ENCODE measurements at regions not wholly inside any gene's neighbourhood (a gene's known extent, or its start where the extent isn't known, plus 50 kb on each side); places are given as distances from the start of the nearest gene placed in this dataset.

DNA sequence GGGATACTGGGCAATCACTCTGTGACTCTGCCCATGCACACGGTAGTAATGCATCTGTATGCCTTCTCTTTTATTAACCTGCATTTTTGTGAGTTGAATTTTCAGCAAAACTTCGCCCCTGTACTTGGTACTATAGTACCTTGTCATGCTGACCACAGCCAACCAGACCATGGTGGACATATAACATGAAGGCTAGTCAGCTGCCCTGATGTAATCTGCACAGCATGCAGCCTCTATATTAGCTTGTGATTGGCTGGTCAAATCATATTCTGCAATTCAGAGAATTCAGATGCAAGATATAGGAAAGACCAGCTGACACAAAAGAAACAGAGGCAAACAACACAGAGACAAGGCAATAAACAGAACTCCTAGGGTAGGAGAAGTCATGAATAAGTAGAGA, 200.9 kb upstream of the JARID2 start:
- TF ChIP-seq POLR2AphosphoS5 (IDR thresholded peaks at IDR 0.05; ENCODE audit: low read depth, low read length) (no peak), ZFP36 (IDR thresholded peaks at IDR 0.05; ENCODE audit: borderline replicate concordance, low read depth, low read length, partially characterized antibody) (no peak), EP300 (IDR thresholded peaks at IDR 0.05; ENCODE audit: low read depth in 2 of 2, low read length in 2 of 2) (no peak), EP300 (CRISPR knock-in tag; IDR thresholded peaks at IDR 0.05; ENCODE audit: borderline replicate concordance) (no peak), JUN (CRISPR knock-in tag; IDR thresholded peaks at IDR 0.05) (no peak), RBFOX2 (IDR thresholded peaks at IDR 0.05; ENCODE audit: low read depth, low read length) (no peak), ZBTB20 (CRISPR knock-in tag; IDR thresholded peaks at IDR 0.05; ENCODE audit: borderline replicate concordance, low read depth) (no peak), ZNF563 (CRISPR knock-in tag; IDR thresholded peaks at IDR 0.05) (no peak), FOSL1 (CRISPR knock-in tag; IDR thresholded peaks at IDR 0.05; ENCODE audit: borderline replicate concordance) (no peak), ZSCAN29 (CRISPR knock-in tag; conservative IDR thresholded peaks at IDR 0.05) (no peak), CENPT (CRISPR knock-in tag; IDR thresholded peaks at IDR 0.05; ENCODE audit: low read depth) (no peak)
- TF ChIP-seq, protein P1, sequence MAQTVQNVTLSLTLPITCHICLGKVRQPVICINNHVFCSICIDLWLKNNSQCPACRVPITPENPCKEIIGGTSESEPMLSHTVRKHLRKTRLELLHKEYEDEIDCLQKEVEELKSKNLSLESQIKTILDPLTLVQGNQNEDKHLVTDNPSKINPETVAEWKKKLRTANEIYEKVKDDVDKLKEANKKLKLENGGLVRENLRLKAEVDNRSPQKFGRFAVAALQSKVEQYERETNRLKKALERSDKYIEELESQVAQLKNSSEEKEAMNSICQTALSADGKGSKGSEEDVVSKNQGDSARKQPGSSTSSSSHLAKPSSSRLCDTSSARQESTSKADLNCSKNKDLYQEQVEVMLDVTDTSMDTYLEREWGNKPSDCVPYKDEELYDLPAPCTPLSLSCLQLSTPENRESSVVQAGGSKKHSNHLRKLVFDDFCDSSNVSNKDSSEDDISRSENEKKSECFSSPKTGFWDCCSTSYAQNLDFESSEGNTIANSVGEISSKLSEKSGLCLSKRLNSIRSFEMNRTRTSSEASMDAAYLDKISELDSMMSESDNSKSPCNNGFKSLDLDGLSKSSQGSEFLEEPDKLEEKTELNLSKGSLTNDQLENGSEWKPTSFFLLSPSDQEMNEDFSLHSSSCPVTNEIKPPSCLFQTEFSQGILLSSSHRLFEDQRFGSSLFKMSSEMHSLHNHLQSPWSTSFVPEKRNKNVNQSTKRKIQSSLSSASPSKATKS (CRISPR knock-in tag; IDR thresholded peaks at IDR 0.05), result no peak

Measured in HepG2 (cell line).